Stomach (tissue), 4 donors: ENCODE measurements at regions not wholly inside any gene's neighbourhood (a gene's known extent, or its start where the extent isn't known, plus 50 kb on each side); places are given as distances from the start of the nearest gene placed in this dataset.

Source experiments
- EP300 ChIP-seq: sonication (generic); formaldehyde crosslinking; IDR thresholded peaks from one replicate; pipeline ENCODE4 v1.6.1; 2017; ENCODE audit warnings: antibody characterized with exemption
- POLR2A ChIP-seq, 4 donors: fragments of 450-650 bp; IDR thresholded peaks; one replicate each; pipeline ENCODE4 v1.6.1; 2016; ENCODE audit warnings: antibody characterized with exemption in 4 of 4, control low read depth in 2 of 4, mild to moderate bottlenecking in 1 of 4, moderate library complexity in 1 of 4
- POLR2AphosphoS5 ChIP-seq, 3 donors: sonication (generic); formaldehyde crosslinking; IDR thresholded peaks; one replicate each; pipeline ENCODE4 v1.6.1; 2016; ENCODE audit warnings: antibody characterized with exemption in 3 of 3
- TF ChIP-seq, protein P1 (sequence below), 7 experiments: fragments of 450-650 bp in 4 of 7; fragments of 200-600 bp in 3 of 7; sonication (generic) in 3 of 7; IDR thresholded peaks; one replicate each; pipeline ENCODE4 v1.5.1; 2016 to 2019; ENCODE audit warnings: antibody characterized with exemption in 7 of 7, control low read depth in 2 of 7, mild to moderate bottlenecking in 1 of 7

DNA sequence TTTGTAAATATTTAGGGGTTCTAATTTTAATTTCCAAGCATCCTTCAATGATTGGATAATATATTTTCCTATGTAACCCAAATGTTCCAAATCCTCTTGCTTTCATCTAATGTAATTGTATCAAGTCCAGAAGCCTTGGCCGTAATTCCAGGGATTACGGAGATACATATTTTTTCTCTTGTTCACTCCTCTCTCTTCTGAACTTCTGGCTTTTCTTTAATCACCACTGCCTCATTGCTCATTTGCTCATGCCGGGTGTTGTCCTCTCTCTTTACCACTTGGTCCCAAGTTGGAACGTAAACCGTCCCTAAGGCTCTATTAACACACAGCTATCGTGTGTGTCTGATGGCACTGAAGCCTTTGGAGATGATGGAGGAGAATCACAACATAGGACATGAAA lies 188.7 kb upstream of the COL3A1 start:
- TF ChIP-seq, protein P1, sequence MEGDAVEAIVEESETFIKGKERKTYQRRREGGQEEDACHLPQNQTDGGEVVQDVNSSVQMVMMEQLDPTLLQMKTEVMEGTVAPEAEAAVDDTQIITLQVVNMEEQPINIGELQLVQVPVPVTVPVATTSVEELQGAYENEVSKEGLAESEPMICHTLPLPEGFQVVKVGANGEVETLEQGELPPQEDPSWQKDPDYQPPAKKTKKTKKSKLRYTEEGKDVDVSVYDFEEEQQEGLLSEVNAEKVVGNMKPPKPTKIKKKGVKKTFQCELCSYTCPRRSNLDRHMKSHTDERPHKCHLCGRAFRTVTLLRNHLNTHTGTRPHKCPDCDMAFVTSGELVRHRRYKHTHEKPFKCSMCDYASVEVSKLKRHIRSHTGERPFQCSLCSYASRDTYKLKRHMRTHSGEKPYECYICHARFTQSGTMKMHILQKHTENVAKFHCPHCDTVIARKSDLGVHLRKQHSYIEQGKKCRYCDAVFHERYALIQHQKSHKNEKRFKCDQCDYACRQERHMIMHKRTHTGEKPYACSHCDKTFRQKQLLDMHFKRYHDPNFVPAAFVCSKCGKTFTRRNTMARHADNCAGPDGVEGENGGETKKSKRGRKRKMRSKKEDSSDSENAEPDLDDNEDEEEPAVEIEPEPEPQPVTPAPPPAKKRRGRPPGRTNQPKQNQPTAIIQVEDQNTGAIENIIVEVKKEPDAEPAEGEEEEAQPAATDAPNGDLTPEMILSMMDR (IDR thresholded peaks at IDR 0.05): no peak
- TF ChIP-seq POLR2A (IDR thresholded peaks at IDR 0.05) (no peak), POLR2AphosphoS5 (IDR thresholded peaks at IDR 0.05) (peak in 1 of 3 donors; percentile 33), EP300 (no peak)
